ENCODE measurements at regions not wholly inside any gene's neighbourhood (a gene's known extent, or its start where the extent isn't known, plus 50 kb on each side); places are given as distances from the start of the nearest gene placed in this dataset.

DNA sequence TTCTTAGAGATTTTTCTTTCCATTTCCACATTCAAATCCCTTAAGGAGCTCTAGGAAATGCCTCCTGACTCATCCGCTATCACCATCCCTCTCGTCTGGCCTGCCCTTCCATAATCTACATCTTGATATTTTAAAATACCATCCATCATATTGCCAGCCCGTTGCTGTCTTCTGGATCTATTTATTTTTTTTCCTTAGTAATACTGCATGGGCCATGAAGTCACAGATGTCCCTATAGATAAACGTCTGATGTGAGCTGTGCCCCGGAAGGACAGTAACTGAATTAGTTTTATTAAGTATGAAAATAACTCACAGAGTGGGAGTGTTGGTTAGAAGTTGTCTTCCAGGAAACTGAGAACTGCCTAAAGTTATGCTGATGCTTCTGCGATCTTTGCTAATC lies 76.2 kb downstream of the KLF6 start:
- DNase-seq (ENCODE audit: extremely low spot score in 2 of 2): no peak
- Histone ChIP-seq H3K36me3 (no peaks in the 10 kb centered on the region), H3K27ac (no peak overlapping the region), H3K4me3 (no peak overlapping the region), H3K9me3 (no peaks in the 10 kb centered on the region), H3K27me3 (no peaks in the 10 kb centered on the region), H3K4me1 (no peaks in the 10 kb centered on the region)
- intact Hi-C loops (cut with DNase I): no loop called here
- TF ChIP-seq, protein P1, sequence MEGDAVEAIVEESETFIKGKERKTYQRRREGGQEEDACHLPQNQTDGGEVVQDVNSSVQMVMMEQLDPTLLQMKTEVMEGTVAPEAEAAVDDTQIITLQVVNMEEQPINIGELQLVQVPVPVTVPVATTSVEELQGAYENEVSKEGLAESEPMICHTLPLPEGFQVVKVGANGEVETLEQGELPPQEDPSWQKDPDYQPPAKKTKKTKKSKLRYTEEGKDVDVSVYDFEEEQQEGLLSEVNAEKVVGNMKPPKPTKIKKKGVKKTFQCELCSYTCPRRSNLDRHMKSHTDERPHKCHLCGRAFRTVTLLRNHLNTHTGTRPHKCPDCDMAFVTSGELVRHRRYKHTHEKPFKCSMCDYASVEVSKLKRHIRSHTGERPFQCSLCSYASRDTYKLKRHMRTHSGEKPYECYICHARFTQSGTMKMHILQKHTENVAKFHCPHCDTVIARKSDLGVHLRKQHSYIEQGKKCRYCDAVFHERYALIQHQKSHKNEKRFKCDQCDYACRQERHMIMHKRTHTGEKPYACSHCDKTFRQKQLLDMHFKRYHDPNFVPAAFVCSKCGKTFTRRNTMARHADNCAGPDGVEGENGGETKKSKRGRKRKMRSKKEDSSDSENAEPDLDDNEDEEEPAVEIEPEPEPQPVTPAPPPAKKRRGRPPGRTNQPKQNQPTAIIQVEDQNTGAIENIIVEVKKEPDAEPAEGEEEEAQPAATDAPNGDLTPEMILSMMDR (IDR thresholded peaks at IDR 0.05): no peak
- no peak for TF ChIP-seq POLR2A (IDR thresholded peaks at IDR 0.05)
- TF ChIP-seq POLR2AphosphoS5 (IDR thresholded peaks at IDR 0.05; ENCODE audit: insufficient read depth in 1 of 2, low read depth in 1 of 2): no peak

DNA sequence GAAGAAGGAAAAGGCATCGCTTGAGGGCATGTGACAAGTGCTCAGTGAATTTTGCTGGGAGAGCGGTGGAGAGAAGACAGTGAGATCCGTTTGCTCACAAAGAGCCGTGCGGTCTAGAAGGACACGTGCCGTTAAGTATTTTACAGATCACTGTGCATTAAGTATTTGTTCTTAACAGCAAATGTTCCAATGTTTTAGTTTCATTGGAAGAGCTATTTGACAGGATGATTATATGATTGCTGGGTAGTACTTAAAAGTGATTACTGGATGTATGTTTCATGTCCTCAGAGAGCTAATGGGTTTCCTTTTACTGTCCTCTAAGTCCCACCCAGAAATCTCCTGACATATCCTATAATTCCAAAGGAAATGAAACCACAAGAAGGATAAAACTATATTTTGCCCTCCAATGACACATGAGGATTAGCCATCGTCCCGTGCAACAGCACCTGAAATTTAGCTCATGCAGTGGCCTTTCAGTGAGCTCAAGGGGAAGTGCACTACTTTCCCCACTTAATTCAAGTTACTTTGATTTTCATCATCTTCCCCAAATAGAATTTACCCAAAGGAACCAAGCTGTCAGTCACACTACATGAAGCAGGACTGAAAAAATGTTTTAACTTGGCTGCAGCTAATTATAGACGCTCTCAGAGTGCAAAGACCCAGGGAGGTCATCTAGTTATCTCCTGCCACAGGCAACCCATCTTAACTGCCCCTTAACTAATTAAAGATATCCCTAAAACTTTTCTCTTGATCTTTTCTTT lies 80.3 kb downstream of the KLF6 start:
- Histone ChIP-seq H3K27ac (no peak overlapping the region), H3K9me3 (no peaks in the 10 kb centered on the region), H3K27me3 (no peaks in the 10 kb centered on the region), H3K4me1 (no peaks in the 10 kb centered on the region), H3K4me3 (no peak overlapping the region), H3K36me3 (no peaks in the 10 kb centered on the region)
- TF ChIP-seq POLR2AphosphoS5 (IDR thresholded peaks at IDR 0.05; ENCODE audit: insufficient read depth in 1 of 2, low read depth in 1 of 2): no peak
- TF ChIP-seq, protein P1 (IDR thresholded peaks at IDR 0.05): no peak
- no peak for TF ChIP-seq POLR2A (IDR thresholded peaks at IDR 0.05)
- intact Hi-C loops (cut with DNase I): no loop called here
- no peak for DNase-seq (ENCODE audit: extremely low spot score in 2 of 2)

DNA sequence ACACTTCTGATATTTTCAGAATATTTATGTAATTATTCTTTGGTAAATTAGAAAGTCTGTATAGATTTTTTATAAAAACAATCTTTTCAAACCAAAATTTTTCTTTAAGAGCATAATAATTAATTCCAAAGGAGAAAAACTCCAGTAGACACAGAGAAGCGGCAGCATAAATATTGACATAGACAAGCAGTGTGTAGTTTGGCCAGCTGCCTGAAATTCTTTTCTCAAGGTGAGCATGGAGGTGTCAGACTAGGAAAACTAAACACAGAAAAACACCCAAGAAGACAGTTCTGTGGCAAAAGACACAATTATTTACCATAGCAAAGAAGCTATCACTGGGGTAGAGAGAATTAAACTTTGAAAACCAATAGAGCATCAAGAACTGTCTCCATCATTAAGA lies 82.4 kb downstream of the KLF6 start:
- no peak overlapping the region for H3K27ac ChIP-seq
- no peaks in the 10 kb centered on the region for H3K36me3 ChIP-seq
- intact Hi-C loops (cut with DNase I): no loop called here
- no peak overlapping the region for H3K4me3 ChIP-seq
- TF ChIP-seq POLR2AphosphoS5 (IDR thresholded peaks at IDR 0.05; ENCODE audit: insufficient read depth in 1 of 2, low read depth in 1 of 2) (no peak), POLR2A (IDR thresholded peaks at IDR 0.05) (no peak)
- TF ChIP-seq, protein P1 (IDR thresholded peaks at IDR 0.05): no peak
- no peaks in the 10 kb centered on the region for H3K4me1 ChIP-seq
- no peak for DNase-seq (ENCODE audit: extremely low spot score in 2 of 2)
- H3K27me3 ChIP-seq: no peaks in the 10 kb centered on the region
- no peaks in the 10 kb centered on the region for H3K9me3 ChIP-seq

DNA sequence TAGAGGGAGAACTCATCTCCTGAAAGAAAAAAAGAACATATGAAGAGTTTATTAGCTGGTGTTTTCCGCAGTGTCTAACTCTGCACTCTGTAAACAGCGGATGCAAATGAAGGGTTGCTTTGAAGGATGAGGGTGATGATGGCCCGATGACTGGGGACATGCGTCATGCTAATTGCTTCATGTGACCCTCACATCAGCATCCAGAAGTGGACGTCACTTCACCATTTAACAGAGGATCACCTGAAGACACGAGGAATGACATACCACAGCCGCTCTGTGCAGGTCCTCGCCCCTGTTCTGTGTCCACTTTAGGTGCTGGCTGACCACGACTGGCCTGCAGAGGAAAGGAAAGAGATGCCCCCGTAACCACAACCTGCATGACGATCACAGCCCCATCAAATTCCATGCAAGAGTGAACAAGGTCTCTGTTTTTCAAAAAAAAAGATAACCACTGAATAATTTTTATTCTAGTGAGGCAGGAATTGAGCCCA lies 82.9 kb downstream of the KLF6 start:
- no peak for DNase-seq (ENCODE audit: extremely low spot score in 2 of 2)
- no peaks in the 10 kb centered on the region for H3K9me3 ChIP-seq
- no peaks in the 10 kb centered on the region for H3K27me3 ChIP-seq
- intact Hi-C loops (cut with DNase I): no loop called here
- TF ChIP-seq POLR2AphosphoS5 (IDR thresholded peaks at IDR 0.05; ENCODE audit: insufficient read depth in 1 of 2, low read depth in 1 of 2): no peak
- TF ChIP-seq POLR2A (IDR thresholded peaks at IDR 0.05): no peak
- H3K4me1 ChIP-seq: no peaks in the 10 kb centered on the region
- H3K27ac ChIP-seq: no peak overlapping the region
- H3K36me3 ChIP-seq: no peaks in the 10 kb centered on the region
- H3K4me3 ChIP-seq: no peak overlapping the region

DNA sequence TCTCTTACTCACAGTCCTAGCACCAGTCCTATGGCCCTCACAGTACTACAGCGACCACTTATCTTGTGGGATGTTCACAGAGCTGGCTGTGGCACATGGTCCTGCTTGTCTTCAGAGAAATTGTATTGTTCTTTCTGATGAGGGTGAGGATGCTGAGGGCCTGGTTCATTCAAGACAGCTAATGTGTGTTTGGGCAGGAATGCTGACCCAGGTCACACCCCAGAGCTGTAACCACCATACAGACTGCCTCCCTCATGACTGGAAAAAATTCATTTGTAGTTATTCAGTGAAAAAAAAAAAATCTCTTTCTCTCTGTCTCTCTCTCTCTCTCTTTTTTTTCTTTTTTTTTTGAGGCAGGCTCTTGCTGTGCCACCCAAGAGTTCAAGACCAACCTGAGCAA lies 83.5 kb downstream of the KLF6 start:
- no peak overlapping the region for H3K27ac ChIP-seq
- H3K9me3 ChIP-seq: no peaks in the 10 kb centered on the region
- no peaks in the 10 kb centered on the region for H3K27me3 ChIP-seq
- TF ChIP-seq, protein P1 (IDR thresholded peaks at IDR 0.05): no peak
- TF ChIP-seq POLR2AphosphoS5 (IDR thresholded peaks at IDR 0.05; ENCODE audit: insufficient read depth in 1 of 2, low read depth in 1 of 2) (no peak), POLR2A (IDR thresholded peaks at IDR 0.05) (no peak)
- intact Hi-C loops (cut with DNase I): no loop called here
- H3K4me3 ChIP-seq: no peak overlapping the region
- no peaks in the 10 kb centered on the region for H3K4me1 ChIP-seq
- no peaks in the 10 kb centered on the region for H3K36me3 ChIP-seq
- no peak for DNase-seq (ENCODE audit: extremely low spot score in 2 of 2)

All from vagina (tissue), 2 donors.